Testis (tissue), 2 donors: ENCODE measurements at regions not wholly inside any gene's neighbourhood (a gene's known extent, or its start where the extent isn't known, plus 50 kb on each side); places are given as distances from the start of the nearest gene placed in this dataset.

Source experiments
- CTCF ChIP-seq, 3 experiments: fragments of 450-650 bp in 2 of 3; fragments of 200-600 bp in 1 of 3; sonication (generic) in 1 of 3; IDR thresholded peaks; one replicate each; pipeline ENCODE4 v1.5.1; 2016 to 2019; ENCODE audit warnings: antibody characterized with exemption in 3 of 3, mild to moderate bottlenecking in 2 of 3, moderate library complexity in 1 of 3
- POLR2A ChIP-seq: fragments of 450-650 bp; IDR thresholded peaks from one replicate; pipeline ENCODE4 v1.6.1; 2017; ENCODE audit warnings: antibody characterized with exemption, mild to moderate bottlenecking, moderate library complexity

GRCh38 chr2:37820471-37820986 lies 104.6 kb upstream of the RMDN2 start:
- TF ChIP-seq CTCF (IDR thresholded peaks at IDR 0.05) (no peak), POLR2A (no peak)
